HUDEP-2 (cell line): ENCODE measurements at regions not wholly inside any gene's neighbourhood (a gene's known extent, or its start where the extent isn't known, plus 50 kb on each side); places are given as distances from the start of the nearest gene placed in this dataset.
"Not testable (repeated sequence)": the region's sequence is repeated elsewhere in the genome, so short reads cannot be mapped to it uniquely, and the experiment has no call there.

Experiments used
- DNase-seq, 76 experiments: peaks; one replicate each; lab custom pipeline; 2025; ENCODE audit not compliant: unreplicated experiment in 76 of 76; lab: John Stamatoyannopoulos, UW

DNA sequence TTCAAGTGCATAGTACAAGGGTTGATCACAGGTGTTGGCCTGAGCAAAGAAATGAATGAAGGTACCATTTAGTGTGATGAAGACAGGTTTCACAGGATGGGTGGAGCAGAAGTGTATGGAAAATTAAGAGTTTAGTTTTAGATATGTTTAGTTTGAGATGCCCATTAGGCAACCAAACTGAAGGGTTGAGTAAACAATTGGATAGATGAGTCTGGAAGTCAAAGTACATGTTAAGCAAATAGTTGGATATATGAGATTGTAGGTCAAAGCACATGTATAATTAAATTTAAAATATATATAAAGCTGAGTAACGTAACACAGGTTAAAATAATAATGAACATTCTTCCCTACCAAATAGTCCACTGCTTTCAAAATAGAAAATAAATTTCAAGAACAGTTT lies 237.1 kb upstream of the PCSK5 start:
- DNase-seq: no peak

DNA sequence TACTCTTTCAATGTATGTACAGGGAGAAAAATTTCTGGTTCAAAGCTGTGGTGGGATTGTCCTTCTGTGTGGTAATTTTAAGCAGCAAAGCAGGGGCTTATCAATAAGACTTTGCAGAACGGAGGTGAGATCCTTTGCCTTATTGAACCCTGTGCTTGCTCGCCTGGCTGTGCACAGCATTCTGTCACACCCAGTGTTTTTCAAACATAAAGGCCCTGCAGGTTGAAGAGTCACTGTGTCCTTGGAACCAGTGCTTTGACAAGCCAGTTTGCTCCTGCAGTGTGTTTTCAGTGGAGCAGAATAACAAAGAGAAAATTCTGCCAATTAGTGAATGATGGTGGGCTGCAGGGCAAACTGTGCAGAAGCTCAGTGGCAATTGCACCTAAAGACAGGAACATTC lies 236.7 kb upstream of the PCSK5 start:
- DNase-seq: no peak

- DNase-seq: no peak
These were observed 233.5 kb upstream of the PCSK5 start for GRCh38 chr9:75657015-75657414.

GRCh38 chr9:75658301-75658905 lies 232.1 kb upstream of the PCSK5 start:
- no peak for DNase-seq

GRCh38 chr9:75664597-75664996 lies 225.9 kb upstream of the PCSK5 start:
- DNase-seq: no peak

DNA sequence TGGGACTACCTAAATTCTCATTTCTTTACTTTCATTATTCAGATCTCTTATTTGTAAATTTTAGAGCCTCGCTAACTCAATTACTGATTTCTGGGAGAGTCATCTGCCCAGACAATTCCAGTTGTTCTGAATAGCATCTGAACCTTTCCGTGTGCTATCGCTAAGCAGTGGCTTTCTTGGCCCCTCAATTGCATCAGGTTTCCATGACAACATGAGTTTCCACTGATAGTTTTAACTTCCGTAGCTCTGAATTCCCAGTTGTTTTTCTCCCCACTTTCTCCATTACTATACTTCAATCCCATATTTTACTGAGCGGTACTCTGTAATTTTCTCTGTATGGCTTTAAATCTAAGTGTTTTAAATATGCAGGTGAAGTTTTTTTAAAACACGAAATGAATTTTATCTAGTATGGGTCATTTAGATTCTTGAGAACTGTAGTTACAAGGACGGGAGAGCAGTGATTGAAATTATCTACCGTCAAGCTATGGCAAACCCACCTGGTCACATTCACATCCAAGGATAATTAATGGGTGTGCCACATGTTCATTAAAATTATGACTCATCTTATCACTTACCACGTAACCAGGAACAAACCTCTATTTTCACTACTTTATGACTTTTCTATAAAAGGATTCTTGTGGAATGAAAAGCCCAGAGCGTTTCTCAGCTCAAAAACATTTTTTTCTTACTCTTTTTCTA lies 223.5 kb upstream of the PCSK5 start:
- no peak for DNase-seq

- no peak for DNase-seq
These were observed 220.8 kb upstream of the PCSK5 start for GRCh38 chr9:75669721-75670120.

GRCh38 chr9:75671354-75671753 lies 219.1 kb upstream of the PCSK5 start:
- DNase-seq: no peak

DNA sequence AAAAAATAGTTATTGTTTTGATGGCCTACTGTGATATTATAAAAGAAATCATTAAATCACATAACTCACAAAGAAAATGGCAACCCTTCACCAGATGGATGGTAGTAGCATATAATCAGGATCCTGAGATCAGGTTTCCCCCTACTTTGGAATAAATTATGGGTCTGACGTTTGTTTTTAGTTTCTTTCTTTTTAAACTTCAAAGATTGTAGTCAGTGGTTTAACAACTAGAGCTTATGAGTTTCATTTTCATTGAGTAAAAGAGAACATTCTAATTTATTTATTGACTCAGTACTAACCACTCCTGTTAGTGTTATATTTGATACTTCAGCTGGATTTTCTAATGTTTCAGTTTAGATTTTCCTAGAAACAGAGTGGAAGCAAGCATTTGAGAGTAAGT lies 218.0 kb upstream of the PCSK5 start:
- DNase-seq: no peak

DNA sequence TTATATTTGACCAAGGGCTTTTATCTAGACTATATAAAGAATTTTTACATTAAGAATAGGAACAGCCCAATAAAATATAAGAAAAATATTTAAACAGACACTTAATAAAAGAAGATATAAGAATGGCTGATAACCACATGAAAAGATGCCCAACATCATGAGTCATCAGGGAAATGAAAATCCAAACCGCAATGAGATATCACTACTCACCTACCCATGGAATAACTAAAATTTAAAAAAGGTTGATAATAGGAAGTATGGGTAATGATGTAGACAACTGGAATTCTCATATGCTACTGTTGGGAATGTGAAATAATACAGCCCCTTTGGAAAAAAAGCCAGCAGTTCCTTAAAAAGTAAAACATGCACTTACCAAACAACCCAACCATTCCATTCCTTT lies 206.9 kb upstream of the PCSK5 start:
- DNase-seq: no peak

DNA sequence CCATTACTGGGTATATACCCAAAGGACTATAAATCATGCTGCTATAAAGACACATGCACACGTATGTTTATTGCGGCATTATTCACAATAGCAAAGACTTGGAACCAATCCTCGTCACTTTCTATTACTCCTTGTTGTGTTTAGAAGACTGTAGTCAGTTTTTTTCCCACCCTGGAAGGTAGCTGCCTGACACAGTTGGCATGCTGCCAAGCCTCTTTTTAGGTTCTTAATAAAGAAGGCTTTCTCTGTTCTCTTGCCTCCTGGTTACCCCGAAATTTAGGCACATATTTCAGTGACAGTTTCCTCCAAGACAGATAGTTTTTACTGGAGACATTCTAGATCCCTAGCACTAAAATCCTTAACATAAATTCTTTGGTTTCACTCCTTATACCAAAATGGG lies 205.4 kb upstream of the PCSK5 start:
- no peak for DNase-seq

GRCh38 chr9:75687359-75687953 lies 203.0 kb upstream of the PCSK5 start:
- no peak for DNase-seq

DNA sequence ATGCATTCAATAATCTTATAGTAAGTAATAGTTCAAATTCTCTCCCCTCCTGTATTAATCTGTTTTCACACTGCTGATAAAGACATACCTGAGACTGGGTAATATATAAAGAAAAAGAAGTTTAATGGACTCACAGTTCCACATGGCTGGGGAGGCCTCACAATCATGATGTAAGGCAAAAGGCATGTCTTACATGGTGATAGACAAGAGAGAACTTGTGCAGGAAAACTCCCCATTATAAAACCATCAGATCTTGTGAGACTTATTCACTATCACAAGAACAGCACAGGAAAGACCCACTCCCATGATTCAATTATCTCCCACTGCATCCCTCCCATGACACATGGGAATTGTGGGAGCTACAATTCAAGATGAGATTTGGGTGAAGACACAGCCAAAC lies 199.9 kb upstream of the PCSK5 start:
- DNase-seq: not testable (repeated sequence)

- DNase-seq: no peak
These were observed 199.1 kb upstream of the PCSK5 start for GRCh38 chr9:75691408-75691807.

GRCh38 chr9:75692309-75692708 lies 198.2 kb upstream of the PCSK5 start:
- DNase-seq: no peak

- DNase-seq: no peak
These were observed 194.6 kb upstream of the PCSK5 start for GRCh38 chr9:75695921-75696320.

GRCh38 chr9:75699017-75699416 lies 191.5 kb upstream of the PCSK5 start:
- no peak for DNase-seq

GRCh38 chr9:75699625-75700251 lies 190.7 kb upstream of the PCSK5 start:
- DNase-seq: no peak

GRCh38 chr9:75700252-75700640 lies 190.2 kb upstream of the PCSK5 start:
- DNase-seq: no peak

DNA sequence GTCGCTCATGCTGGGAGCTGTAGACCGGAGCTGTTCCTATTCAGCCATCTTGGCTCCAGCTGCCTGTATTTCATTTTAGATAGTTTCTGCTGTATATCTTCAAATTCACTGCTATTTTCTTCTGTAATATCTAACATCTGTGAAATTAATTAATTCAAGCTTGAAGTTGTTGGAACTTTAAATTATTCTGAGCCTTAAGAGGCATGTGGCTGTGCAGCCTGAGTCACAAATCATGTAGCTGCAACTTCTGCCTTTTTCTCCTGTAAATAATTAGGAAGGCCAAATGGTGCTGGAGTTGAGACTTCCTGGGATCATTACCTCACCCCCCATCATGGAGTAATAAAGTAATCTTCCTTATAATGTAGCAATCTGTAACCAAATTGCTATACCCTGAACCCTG lies 183.3 kb upstream of the PCSK5 start:
- DNase-seq: no peak

DNA sequence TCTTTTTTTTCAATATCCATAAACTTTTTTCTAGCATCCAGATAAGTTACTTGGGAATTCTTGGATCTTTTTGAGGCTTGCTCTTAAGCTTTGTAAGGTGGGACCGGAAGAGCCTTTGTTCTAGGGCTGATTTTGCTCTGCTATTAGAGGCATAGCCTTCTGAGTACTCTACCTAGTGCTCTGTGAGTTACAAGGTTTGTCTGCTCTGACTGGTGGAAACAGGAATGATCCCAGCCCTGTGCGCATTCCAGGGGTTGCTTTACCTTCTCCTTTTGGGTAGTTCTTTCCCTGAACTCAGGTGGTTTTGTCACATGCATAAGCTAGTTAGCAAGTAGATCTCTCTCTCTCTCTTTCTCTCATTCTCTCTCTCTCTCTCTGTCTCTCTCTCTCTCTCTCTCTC lies 180.8 kb upstream of the PCSK5 start:
- no peak for DNase-seq

- DNase-seq: no peak
These were observed 177.8 kb upstream of the PCSK5 start for GRCh38 chr9:75712700-75713099.
